Nephron progenitor cell (in vitro differentiated cells): ENCODE measurements at regions not wholly inside any gene's neighbourhood (a gene's known extent, or its start where the extent isn't known, plus 50 kb on each side); places are given as distances from the start of the nearest gene placed in this dataset.

ENCODE experiments used
- DNase-seq: peaks from one replicate; pipeline ENCODE4 v3.0.0; 2021
- H3K27ac Mint-ChIP-seq: 2 replicates; pipeline ENCODE4 v1.8.0; 2021; ENCODE audit warnings: mild to moderate bottlenecking, moderate library complexity, mixed read lengths
- H3K27me3 Mint-ChIP-seq: 2 replicates; pipeline ENCODE4 v1.8.0; 2021; ENCODE audit warnings: mild to moderate bottlenecking, low read depth, mixed read lengths; ENCODE audit not compliant: poor library complexity
- H3K36me3 Mint-ChIP-seq: 2 replicates; pipeline ENCODE4 v1.8.0; 2021; ENCODE audit warnings: low read depth, mixed read lengths
- H3K4me1 Mint-ChIP-seq: 2 replicates; pipeline ENCODE4 v1.8.0; 2021; ENCODE audit warnings: mixed read lengths
- H3K4me3 Mint-ChIP-seq: 2 replicates; pipeline ENCODE4 v1.8.0; 2021; ENCODE audit warnings: mild to moderate bottlenecking, moderate library complexity, mixed read lengths
- H3K9me3 Mint-ChIP-seq: 2 replicates; pipeline ENCODE4 v1.8.0; 2021; ENCODE audit warnings: mild to moderate bottlenecking, moderate library complexity, mixed read lengths
- TF ChIP-seq, protein P1 (sequence below): fragments of 200-600 bp; sonication (generic); IDR thresholded peaks from 2 replicates; pipeline ENCODE4 v1.5.0; 2021; ENCODE audit warnings: antibody characterized with exemption

DNA sequence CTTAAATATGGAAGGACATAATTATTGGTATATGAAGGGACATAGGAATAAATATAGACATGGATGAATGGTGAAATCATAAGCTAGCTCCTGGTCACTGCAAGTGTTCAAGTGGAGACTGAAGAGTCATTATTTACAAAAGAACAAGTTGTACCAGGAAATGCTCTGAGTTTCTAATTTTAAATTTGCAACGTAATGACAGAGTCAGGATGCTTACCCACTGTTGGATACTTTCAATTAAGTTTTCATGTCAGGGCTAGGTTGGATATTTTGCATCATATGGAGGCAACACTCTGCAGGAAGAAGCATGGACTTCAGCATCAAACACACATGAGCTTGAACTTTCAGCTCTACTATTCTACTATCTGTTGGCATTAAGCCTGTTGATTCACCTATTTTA is 499.6 kb upstream of the C1orf87 start:
- no peak overlapping the region for H3K4me3 Mint-ChIP-seq
- no peak for DNase-seq
- H3K36me3 Mint-ChIP-seq, result no peaks in the 10 kb centered on the region
- H3K27ac Mint-ChIP-seq, result no peak overlapping the region
- H3K9me3 Mint-ChIP-seq, result no peaks in the 10 kb centered on the region
- no peaks in the 10 kb centered on the region for H3K4me1 Mint-ChIP-seq
- H3K27me3 Mint-ChIP-seq, result no peaks in the 10 kb centered on the region
- TF ChIP-seq, protein P1, sequence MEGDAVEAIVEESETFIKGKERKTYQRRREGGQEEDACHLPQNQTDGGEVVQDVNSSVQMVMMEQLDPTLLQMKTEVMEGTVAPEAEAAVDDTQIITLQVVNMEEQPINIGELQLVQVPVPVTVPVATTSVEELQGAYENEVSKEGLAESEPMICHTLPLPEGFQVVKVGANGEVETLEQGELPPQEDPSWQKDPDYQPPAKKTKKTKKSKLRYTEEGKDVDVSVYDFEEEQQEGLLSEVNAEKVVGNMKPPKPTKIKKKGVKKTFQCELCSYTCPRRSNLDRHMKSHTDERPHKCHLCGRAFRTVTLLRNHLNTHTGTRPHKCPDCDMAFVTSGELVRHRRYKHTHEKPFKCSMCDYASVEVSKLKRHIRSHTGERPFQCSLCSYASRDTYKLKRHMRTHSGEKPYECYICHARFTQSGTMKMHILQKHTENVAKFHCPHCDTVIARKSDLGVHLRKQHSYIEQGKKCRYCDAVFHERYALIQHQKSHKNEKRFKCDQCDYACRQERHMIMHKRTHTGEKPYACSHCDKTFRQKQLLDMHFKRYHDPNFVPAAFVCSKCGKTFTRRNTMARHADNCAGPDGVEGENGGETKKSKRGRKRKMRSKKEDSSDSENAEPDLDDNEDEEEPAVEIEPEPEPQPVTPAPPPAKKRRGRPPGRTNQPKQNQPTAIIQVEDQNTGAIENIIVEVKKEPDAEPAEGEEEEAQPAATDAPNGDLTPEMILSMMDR, result no peak

- Mint-ChIP-seq H3K9me3 (no peaks in the 10 kb centered on the region), H3K27me3 (no peaks in the 10 kb centered on the region), H3K4me1 (no peaks in the 10 kb centered on the region), H3K36me3 (no peaks in the 10 kb centered on the region), H3K27ac (no peak overlapping the region), H3K4me3 (no peak overlapping the region)
- TF ChIP-seq, protein P1, result no peak
- no peak for DNase-seq
These were observed 498.8 kb upstream of the C1orf87 start for GRCh38 chr1:60572378-60572777.

- Mint-ChIP-seq H3K9me3 (no peaks in the 10 kb centered on the region), H3K4me1 (no peaks in the 10 kb centered on the region), H3K4me3 (no peak overlapping the region), H3K27me3 (no peaks in the 10 kb centered on the region), H3K36me3 (no peaks in the 10 kb centered on the region), H3K27ac (no peak overlapping the region)
- TF ChIP-seq, protein P1, result no peak
- no peak for DNase-seq
These were observed 498.2 kb upstream of the C1orf87 start for GRCh38 chr1:60571811-60572210.

GRCh38 chr1:60569189-60569588 is 495.6 kb upstream of the C1orf87 start:
- no peak overlapping the region for H3K4me3 Mint-ChIP-seq
- no peak for DNase-seq
- TF ChIP-seq, protein P1, result no peak
- no peaks in the 10 kb centered on the region for H3K9me3 Mint-ChIP-seq
- H3K27ac Mint-ChIP-seq, result no peak overlapping the region
- H3K36me3 Mint-ChIP-seq, result no peaks in the 10 kb centered on the region
- no peaks in the 10 kb centered on the region for H3K27me3 Mint-ChIP-seq
- no peaks in the 10 kb centered on the region for H3K4me1 Mint-ChIP-seq

GRCh38 chr1:60567256-60567655 is 493.7 kb upstream of the C1orf87 start:
- no peak overlapping the region for H3K4me3 Mint-ChIP-seq
- H3K4me1 Mint-ChIP-seq, result no peaks in the 10 kb centered on the region
- H3K27me3 Mint-ChIP-seq, result no peaks in the 10 kb centered on the region
- H3K36me3 Mint-ChIP-seq, result no peaks in the 10 kb centered on the region
- no peaks in the 10 kb centered on the region for H3K9me3 Mint-ChIP-seq
- TF ChIP-seq, protein P1, result no peak
- H3K27ac Mint-ChIP-seq, result no peak overlapping the region
- no peak for DNase-seq

DNA sequence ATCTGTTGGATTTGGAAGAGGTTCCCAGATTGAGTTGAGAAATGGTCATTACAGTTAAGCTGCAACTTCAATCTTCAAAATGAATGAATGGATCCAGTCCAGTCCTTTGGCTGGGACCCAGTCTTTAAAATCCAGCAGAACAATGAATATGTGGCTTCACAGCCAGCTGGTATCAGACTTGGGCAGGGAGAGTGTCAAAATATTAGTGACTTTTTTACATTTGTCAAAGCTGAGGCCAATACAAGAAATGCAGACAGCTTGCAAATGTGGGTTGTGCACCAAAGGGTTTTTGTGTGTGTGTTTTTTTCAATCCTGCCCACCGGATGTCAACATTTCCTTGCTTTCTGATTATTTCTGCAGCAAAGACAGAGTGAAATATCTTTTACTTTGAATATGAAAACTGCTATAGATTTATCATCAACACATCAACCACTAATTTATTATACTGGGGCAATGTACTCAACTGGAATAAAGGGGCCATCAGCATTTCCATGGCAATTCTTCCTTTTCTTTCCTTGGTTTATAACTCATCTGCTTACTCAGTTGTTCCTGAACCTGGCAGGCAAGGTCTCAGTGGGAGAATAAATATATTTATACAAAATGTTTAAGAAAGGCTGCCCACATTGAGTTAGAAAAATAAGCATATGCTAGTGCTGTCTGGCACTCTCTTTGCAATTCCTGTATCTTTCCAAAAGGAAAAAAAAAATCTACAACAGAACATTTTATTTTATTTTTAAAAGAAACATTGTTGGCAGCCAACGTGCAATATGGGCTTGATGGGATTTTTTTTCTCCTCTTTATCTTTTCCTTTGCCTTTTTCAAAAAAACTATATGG is 491.6 kb upstream of the C1orf87 start:
- TF ChIP-seq, protein P1, result no peak
- no peaks in the 10 kb centered on the region for H3K36me3 Mint-ChIP-seq
- no peak for DNase-seq
- H3K27ac Mint-ChIP-seq, result no peak overlapping the region
- no peaks in the 10 kb centered on the region for H3K27me3 Mint-ChIP-seq
- no peaks in the 10 kb centered on the region for H3K4me1 Mint-ChIP-seq
- H3K9me3 Mint-ChIP-seq, result no peaks in the 10 kb centered on the region
- H3K4me3 Mint-ChIP-seq, result no peak overlapping the region
